SK-N-SH treated with all-trans-retinoic acid at 6 μM for 48 hours (cell line): ENCODE measurements at regions not wholly inside any gene's neighbourhood (a gene's known extent, or its start where the extent isn't known, plus 50 kb on each side); places are given as distances from the start of the nearest gene placed in this dataset.

Experiments used
- ARNTL ChIP-seq: fragments of 450-650 bp; formaldehyde crosslinking; IDR thresholded peaks from 2 replicates; pipeline ENCODE4 v1.5.0; 2020; ENCODE audit warnings: low read depth, mild to moderate bottlenecking, moderate library complexity, borderline replicate concordance
- BACH2 ChIP-seq: fragments of 250-450 bp; sonication (Bioruptor Pico); IDR thresholded peaks from 2 replicates; pipeline ENCODE4 v1.9.0; 2021; ENCODE audit warnings: mild to moderate bottlenecking, borderline replicate concordance
- ISL1 ChIP-seq: fragments of 250-450 bp; sonication (Bioruptor Pico); IDR thresholded peaks from 2 replicates; pipeline ENCODE4 v2.1.2; 2022; ENCODE audit warnings: mild to moderate bottlenecking, moderate library complexity
- PATZ1 ChIP-seq: fragments of 250-450 bp; sonication (Bioruptor Pico); IDR thresholded peaks from 2 replicates; pipeline ENCODE4 v1.8.0; 2020; ENCODE audit warnings: mild to moderate bottlenecking, moderate library complexity, borderline replicate concordance
- PPARA ChIP-seq: fragments of 250-450 bp; sonication (Bioruptor Pico); IDR thresholded peaks from 2 replicates; pipeline ENCODE4 v1.5.0; 2020; ENCODE audit warnings: mild to moderate bottlenecking, borderline replicate concordance
- RARB ChIP-seq: fragments of 250-450 bp; sonication (Bioruptor Pico); IDR thresholded peaks from 2 replicates; pipeline ENCODE4 v1.8.0; 2021; ENCODE audit warnings: mild to moderate bottlenecking, moderate library complexity
- SNAI2 ChIP-seq: fragments of 250-450 bp; sonication (Bioruptor Pico); IDR thresholded peaks from 2 replicates; pipeline ENCODE4 v1.5.0; 2020; ENCODE audit warnings: mild to moderate bottlenecking, moderate library complexity
- TCF4 ChIP-seq: fragments of 250-450 bp; sonication (Bioruptor Pico); IDR thresholded peaks from 2 replicates; pipeline ENCODE4 v1.8.0; 2021; ENCODE audit warnings: mild to moderate bottlenecking, moderate library complexity, borderline replicate concordance
- TSHZ2 ChIP-seq: fragments of 250-450 bp; sonication (Bioruptor Pico); IDR thresholded peaks from 2 replicates; pipeline ENCODE4 v1.5.0; 2020; ENCODE audit warnings: mild to moderate bottlenecking, moderate library complexity
- ZC3H10 ChIP-seq: fragments of 250-450 bp; sonication (Bioruptor Pico); IDR thresholded peaks from 2 replicates; pipeline ENCODE4 v1.5.1; 2021; ENCODE audit warnings: mild to moderate bottlenecking, moderate library complexity
- ZFP3 ChIP-seq: fragments of 250-450 bp; sonication (Bioruptor Pico); IDR thresholded peaks from 2 replicates; pipeline ENCODE4 v1.5.0; 2020; ENCODE audit warnings: mild to moderate bottlenecking, moderate library complexity
- ZFP30 ChIP-seq: fragments of 450-650 bp; formaldehyde crosslinking; IDR thresholded peaks from 2 replicates; pipeline ENCODE4 v1.5.0; 2022; ENCODE audit warnings: mild to moderate bottlenecking, moderate library complexity
- ZNF70 ChIP-seq: fragments of 450-650 bp; formaldehyde crosslinking; IDR thresholded peaks from 2 replicates; pipeline ENCODE4 v1.5.0; 2020; ENCODE audit warnings: mild to moderate bottlenecking, moderate library complexity
- ZNF8 ChIP-seq: fragments of 450-650 bp; formaldehyde crosslinking; IDR thresholded peaks from 2 replicates; pipeline ENCODE4 v1.5.0; 2020; ENCODE audit warnings: mild to moderate bottlenecking, moderate library complexity

- TF ChIP-seq ZFP3 (CRISPR knock-in tag): no peak
- TF ChIP-seq RARB (CRISPR knock-in tag): no peak
- no peak for TF ChIP-seq ARNTL (CRISPR knock-in tag)
- TF ChIP-seq ZNF8 (CRISPR knock-in tag): no peak
- TF ChIP-seq TCF4: no peak
- no peak for TF ChIP-seq BACH2 (CRISPR knock-in tag)
- no peak for TF ChIP-seq PATZ1 (CRISPR knock-in tag)
- no peak for TF ChIP-seq ZFP30
- TF ChIP-seq ISL1 (CRISPR knock-in tag): no peak
- no peak for TF ChIP-seq ZC3H10
- TF ChIP-seq TSHZ2 (CRISPR knock-in tag): no peak
- no peak for TF ChIP-seq ZNF70 (CRISPR knock-in tag)
- no peak for TF ChIP-seq PPARA (CRISPR knock-in tag)
- no peak for TF ChIP-seq SNAI2 (CRISPR knock-in tag)
Observed at GRCh38 chr3:124281453-124282316, 289.8 kb upstream of the ROPN1 start.
